Astrocyte of the cerebellum (primary cell): ENCODE measurements at regions not wholly inside any gene's neighbourhood (a gene's known extent, or its start where the extent isn't known, plus 50 kb on each side); places are given as distances from the start of the nearest gene placed in this dataset.
A peak's percentile ranks its signal among the peaks of the same experiment; 100 is the strongest.

ENCODE experiments used
- DNase-seq: peaks from one replicate; pipeline ENCODE4 v3.0.0-alpha.2; 2011; ENCODE audit warnings: low read depth
- H3K4me3 ChIP-seq: 2 replicates; pipeline ENCODE4 v1.5.1; 2011; ENCODE audit warnings: mild to moderate bottlenecking, low read depth, low read length, moderate library complexity
- in situ Hi-C: cut with HindIII; loops from 2 replicates; pipeline ENCODE4 v1.10.0; 2017; ENCODE audit warnings: low sequenced_read_pairs
- TF ChIP-seq, protein P1 (sequence below): IDR thresholded peaks from 2 replicates; pipeline ENCODE4 v1.5.1; 2012; ENCODE audit warnings: low read length, low read depth, moderate library complexity, mild to moderate bottlenecking; ENCODE audit errors: missing control alignments

GRCh38 chr13:99051768-99052455 lies 74.0 kb upstream of the DOCK9 start:
- TF ChIP-seq, protein P1, sequence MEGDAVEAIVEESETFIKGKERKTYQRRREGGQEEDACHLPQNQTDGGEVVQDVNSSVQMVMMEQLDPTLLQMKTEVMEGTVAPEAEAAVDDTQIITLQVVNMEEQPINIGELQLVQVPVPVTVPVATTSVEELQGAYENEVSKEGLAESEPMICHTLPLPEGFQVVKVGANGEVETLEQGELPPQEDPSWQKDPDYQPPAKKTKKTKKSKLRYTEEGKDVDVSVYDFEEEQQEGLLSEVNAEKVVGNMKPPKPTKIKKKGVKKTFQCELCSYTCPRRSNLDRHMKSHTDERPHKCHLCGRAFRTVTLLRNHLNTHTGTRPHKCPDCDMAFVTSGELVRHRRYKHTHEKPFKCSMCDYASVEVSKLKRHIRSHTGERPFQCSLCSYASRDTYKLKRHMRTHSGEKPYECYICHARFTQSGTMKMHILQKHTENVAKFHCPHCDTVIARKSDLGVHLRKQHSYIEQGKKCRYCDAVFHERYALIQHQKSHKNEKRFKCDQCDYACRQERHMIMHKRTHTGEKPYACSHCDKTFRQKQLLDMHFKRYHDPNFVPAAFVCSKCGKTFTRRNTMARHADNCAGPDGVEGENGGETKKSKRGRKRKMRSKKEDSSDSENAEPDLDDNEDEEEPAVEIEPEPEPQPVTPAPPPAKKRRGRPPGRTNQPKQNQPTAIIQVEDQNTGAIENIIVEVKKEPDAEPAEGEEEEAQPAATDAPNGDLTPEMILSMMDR, result no peak
- no peak overlapping the region for H3K4me3 ChIP-seq
- peak; percentile 42 for DNase-seq
- in situ Hi-C loops, result no loop called here

DNA sequence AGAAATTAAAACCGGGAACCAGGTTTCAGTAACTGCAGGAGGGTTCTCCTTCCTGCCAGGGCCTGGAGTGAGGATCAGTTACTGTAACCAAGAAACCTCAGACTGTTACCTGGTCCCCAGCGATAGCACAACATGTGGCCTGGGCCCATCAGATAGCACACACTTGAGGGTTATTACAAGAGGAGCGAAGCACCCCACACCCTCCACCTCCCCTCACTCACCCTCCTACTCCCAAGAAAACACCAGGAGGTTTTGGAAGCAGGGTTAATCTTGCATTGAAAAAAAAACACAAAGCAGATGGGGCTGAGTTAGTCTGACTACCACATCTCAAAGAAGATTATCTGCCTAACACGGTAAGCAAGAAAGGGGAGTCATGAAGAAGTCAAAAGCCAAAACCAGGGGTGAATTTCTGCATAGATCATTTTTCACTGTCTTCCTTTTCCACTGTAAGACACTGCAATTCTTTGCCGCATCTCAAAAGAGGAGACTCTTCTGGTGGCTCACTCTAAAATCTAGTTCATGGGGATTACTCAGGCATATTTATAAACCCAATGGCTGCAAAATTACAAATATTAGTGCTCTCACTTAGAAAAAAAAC lies 75.9 kb upstream of the DOCK9 start:
- no peak overlapping the region for H3K4me3 ChIP-seq
- TF ChIP-seq, protein P1, result no peak
- in situ Hi-C loops, result no loop called here
- DNase-seq, result no peak

DNA sequence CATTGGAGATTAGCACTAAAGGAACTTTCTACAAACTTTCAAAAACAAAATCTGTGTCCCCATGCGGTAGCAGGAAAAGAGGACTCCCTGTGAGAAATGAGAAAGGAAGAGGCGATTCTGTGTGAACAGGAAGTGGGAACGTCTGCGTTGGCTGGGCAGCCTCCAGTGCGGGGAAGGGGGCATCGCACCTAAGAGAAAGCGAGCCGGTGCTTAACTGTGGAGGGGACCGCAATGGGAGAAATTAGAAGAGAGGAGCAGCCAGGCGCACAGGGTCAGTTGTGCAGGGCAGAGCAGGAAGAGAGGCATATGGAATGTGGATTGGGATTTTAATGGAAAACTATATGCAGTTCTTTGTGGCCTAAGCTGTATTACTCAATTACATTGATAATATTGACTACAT lies 77.4 kb upstream of the DOCK9 start:
- in situ Hi-C loops, result no loop called here
- no peak for DNase-seq
- no peak overlapping the region for H3K4me3 ChIP-seq
- TF ChIP-seq, protein P1, result no peak

- TF ChIP-seq, protein P1, result no peak
- no peak for DNase-seq
- no peak overlapping the region for H3K4me3 ChIP-seq
- in situ Hi-C loops, result no loop called here
Measured at GRCh38 chr13:99055735-99056134, 77.9 kb upstream of the DOCK9 start.

DNA sequence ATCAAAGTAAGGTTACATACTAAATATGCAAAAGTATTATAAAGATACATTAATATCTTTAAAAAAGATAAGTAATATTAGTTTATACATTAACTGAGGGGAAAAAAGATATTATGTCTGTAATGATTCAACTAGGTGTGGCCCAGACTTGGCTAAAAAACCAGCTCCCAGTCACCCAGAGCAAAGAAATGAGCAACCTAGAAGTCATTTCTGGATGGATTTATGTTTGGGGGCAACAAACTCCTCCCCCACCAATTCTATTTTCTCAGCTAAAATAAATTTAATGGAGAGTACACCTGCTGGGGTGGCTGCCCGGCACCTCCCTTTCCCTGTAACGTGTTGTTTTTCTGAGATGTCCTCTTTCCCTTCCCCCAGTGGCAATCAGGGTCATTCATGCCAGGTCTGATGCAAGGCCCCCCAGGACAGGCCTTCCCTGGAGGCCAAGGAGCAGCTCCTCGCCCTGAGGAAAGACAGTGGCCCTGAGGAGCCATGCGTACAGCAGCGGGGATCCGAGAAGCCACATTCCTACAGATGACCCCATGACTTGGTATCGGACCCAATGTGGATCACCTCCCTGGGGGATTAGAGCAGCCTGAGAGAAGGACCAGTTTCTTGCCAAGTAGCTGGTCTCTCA lies 78.6 kb upstream of the DOCK9 start:
- no peak for DNase-seq
- in situ Hi-C loops, result no loop called here
- H3K4me3 ChIP-seq, result no peak overlapping the region
- TF ChIP-seq, protein P1, result no peak

- no peak for DNase-seq
- in situ Hi-C loops, result no loop called here
- no peak overlapping the region for H3K4me3 ChIP-seq
- TF ChIP-seq, protein P1, result no peak
Measured at GRCh38 chr13:99057310-99057975, 79.6 kb upstream of the DOCK9 start.
